IMR-90 (cell line): ENCODE measurements at regions not wholly inside any gene's neighbourhood (a gene's known extent, or its start where the extent isn't known, plus 50 kb on each side); places are given as distances from the start of the nearest gene placed in this dataset.

Source experiments
- ATAC-seq: fragments of 200-7000 bp; cut with Tn5 transposase; 2 replicates; pipeline ENCODE4 v1.9.1; 2020; ENCODE audit warnings: low read depth, mild to moderate bottlenecking, moderate library complexity
- BruUV-seq: library from RNA; stranded (reverse); fragments of 400-500 nt; replicated peaks from 2 replicates; lab custom pipeline; 2021; lab: Mats Ljungman, UMichigan
- CTCF ChIA-PET: fragments of 300-600 bp; formaldehyde crosslinking; extraction: SDS; loops from one replicate; lab custom pipeline; 2021; ENCODE audit warnings: antibody characterized with exemption; lab: Yijun Ruan, JAX
- POLR2A ChIA-PET: fragments of 300-600 bp; sonication (Branson Sonifier 250); formaldehyde crosslinking; loops from one replicate; lab custom pipeline; 2022; ENCODE audit warnings: antibody characterized with exemption; ENCODE audit not compliant: unreplicated experiment; lab: Charles Lee
- DNase-seq: peaks from one replicate; pipeline ENCODE4 v3.0.0; 2013
- H2AFZ ChIP-seq: replicated peaks from 2 replicates; pipeline ENCODE3; 2013; ENCODE audit warnings: low read length, mild to moderate bottlenecking; ENCODE audit not compliant: poor library complexity
- H2AK5ac ChIP-seq: 2 replicates; pipeline ENCODE4 v1.6.1; 2013; ENCODE audit warnings: low read depth, low read length, inconsistent platforms
- H2AK9ac ChIP-seq: replicated peaks from 2 replicates; pipeline ENCODE3; 2013; ENCODE audit warnings: mild to moderate bottlenecking, low read depth, low read length, moderate library complexity; ENCODE audit not compliant: poor library complexity
- H2BK120ac ChIP-seq: 2 replicates; pipeline ENCODE4 v1.6.1; 2013; ENCODE audit warnings: low read depth, low read length, inconsistent platforms
- H2BK15ac ChIP-seq: 3 replicates; pipeline ENCODE4 v1.6.1; 2013; ENCODE audit warnings: low read depth, low read length, inconsistent platforms
- H2BK20ac ChIP-seq: 2 replicates; pipeline ENCODE4 v1.6.1; 2013; ENCODE audit warnings: low read depth, mild to moderate bottlenecking, inconsistent platforms, low read length, moderate library complexity
- H2BK5ac ChIP-seq: 2 replicates; pipeline ENCODE4 v1.6.1; 2013; ENCODE audit warnings: mild to moderate bottlenecking, low read depth, low read length, inconsistent platforms; ENCODE audit not compliant: poor library complexity, severe bottlenecking
- H3K14ac ChIP-seq: replicated peaks from 2 replicates; pipeline ENCODE4 v1.6.1; 2013; ENCODE audit warnings: low read depth, low read length, inconsistent platforms
- H3K18ac ChIP-seq: 2 replicates; pipeline ENCODE4 v1.6.1; 2013; ENCODE audit warnings: low read depth, low read length, control low read depth
- H3K23ac ChIP-seq: 2 replicates; pipeline ENCODE4 v1.6.1; 2013; ENCODE audit warnings: low read depth, low read length, inconsistent platforms
- H3K27ac ChIP-seq: 2 replicates; pipeline ENCODE4 v1.5.1; 2013; ENCODE audit warnings: mild to moderate bottlenecking, control low read depth, low read length; ENCODE audit not compliant: insufficient read depth
- H3K27me3 ChIP-seq: 2 replicates; pipeline ENCODE4 v1.6.1; 2013; ENCODE audit warnings: low read length; ENCODE audit not compliant: control insufficient read depth, insufficient read depth
- H3K36me3 ChIP-seq: 2 replicates; pipeline ENCODE4 v1.6.1; 2013; ENCODE audit warnings: low read length, mixed read lengths; ENCODE audit not compliant: control insufficient read depth, insufficient read depth
- H3K4ac ChIP-seq: 2 replicates; pipeline ENCODE4 v1.6.1; 2013; ENCODE audit warnings: low read depth, low read length, inconsistent platforms
- H3K4me1 ChIP-seq: 2 replicates; pipeline ENCODE4 v1.6.1; 2013; ENCODE audit warnings: low read length, mixed read lengths; ENCODE audit not compliant: control insufficient read depth, insufficient read depth
- H3K4me2 ChIP-seq: 2 replicates; pipeline ENCODE4 v1.6.1; 2013; ENCODE audit warnings: low read depth, mild to moderate bottlenecking, control low read depth, low read length, moderate library complexity
- H3K4me3 ChIP-seq: 2 replicates; pipeline ENCODE4 v1.5.1; 2013; ENCODE audit warnings: low read depth, mild to moderate bottlenecking, control low read depth, low read length, moderate library complexity; ENCODE audit not compliant: insufficient read depth
- H3K56ac ChIP-seq: 2 replicates; pipeline ENCODE4 v1.6.1; 2013; ENCODE audit warnings: low read length, inconsistent platforms; ENCODE audit not compliant: insufficient read depth; ENCODE audit errors: extremely low read depth
- H3K79me1 ChIP-seq, 2 experiments: 2 replicates each; pipeline ENCODE4 v1.6.1; 2013; ENCODE audit warnings: low read length in 2 of 2, inconsistent platforms in 1 of 2, low read depth in 1 of 2
- H3K9ac ChIP-seq: 2 replicates; pipeline ENCODE4 v1.6.1; 2013; ENCODE audit warnings: low read depth, low read length, control low read depth
- H3K9me1 ChIP-seq: 2 replicates; pipeline ENCODE4 v1.6.1; 2013; ENCODE audit warnings: low read length, inconsistent platforms; ENCODE audit not compliant: insufficient read depth
- H3K9me3 ChIP-seq: 2 replicates; pipeline ENCODE4 v1.6.1; 2013; ENCODE audit warnings: low read length; ENCODE audit not compliant: control insufficient read depth, insufficient read depth
- H4K20me1 ChIP-seq: 2 replicates; pipeline ENCODE4 v1.6.1; 2013; ENCODE audit warnings: low read length, inconsistent platforms; ENCODE audit not compliant: insufficient read depth
- H4K5ac ChIP-seq: 2 replicates; pipeline ENCODE4 v1.6.1; 2013; ENCODE audit warnings: mild to moderate bottlenecking, low read depth, low read length, control low read depth
- H4K8ac ChIP-seq, 2 experiments: 2 replicates each; pipeline ENCODE4 v1.6.1; 2013; ENCODE audit warnings: low read depth in 2 of 2, low read length in 2 of 2, control low read depth in 1 of 2, inconsistent platforms in 1 of 2
- H4K91ac ChIP-seq: 2 replicates; pipeline ENCODE4 v1.6.1; 2013; ENCODE audit warnings: low read depth, low read length, inconsistent platforms; ENCODE audit not compliant: insufficient read depth
- BHLHE40 ChIP-seq: fragments of 150-350 bp; IDR thresholded peaks from 2 replicates; pipeline ENCODE4 v1.6.1; 2016; ENCODE audit warnings: mild to moderate bottlenecking, low read depth, low read length
- CHD1 ChIP-seq: IDR thresholded peaks from 2 replicates; pipeline ENCODE4 v1.6.1; 2012; ENCODE audit warnings: low read depth, low read length, improper control_type of control experiment
- FOS ChIP-seq: fragments of 150-350 bp; IDR thresholded peaks from 2 replicates; pipeline ENCODE4 v1.6.1; 2016; ENCODE audit warnings: low read depth, low read length
- MAZ ChIP-seq: IDR thresholded peaks from 2 replicates; pipeline ENCODE4 v1.6.1; 2012; ENCODE audit warnings: low read depth, mild to moderate bottlenecking, low read length, improper control_type of control experiment, moderate library complexity, borderline replicate concordance
- MXI1 ChIP-seq: IDR thresholded peaks from 2 replicates; pipeline ENCODE4 v1.6.1; 2012; ENCODE audit warnings: low read depth, mild to moderate bottlenecking, low read length, moderate library complexity, borderline replicate concordance
- POLR2A ChIP-seq: IDR thresholded peaks from 2 replicates; pipeline ENCODE4 v1.6.1; 2012; ENCODE audit warnings: mild to moderate bottlenecking, low read depth, low read length
- RAD21 ChIP-seq: IDR thresholded peaks from 2 replicates; pipeline ENCODE4 v1.6.1; 2012; ENCODE audit warnings: low read length, improper control_type of control experiment
- RCOR1 ChIP-seq: IDR thresholded peaks from 2 replicates; pipeline ENCODE4 v1.6.1; 2012; ENCODE audit warnings: mild to moderate bottlenecking, low read length, improper control_type of control experiment; ENCODE audit not compliant: insufficient replicate concordance
- RFX5 ChIP-seq: IDR thresholded peaks from 2 replicates; pipeline ENCODE4 v1.8.0; 2012; ENCODE audit warnings: low read depth, mild to moderate bottlenecking, low read length, moderate library complexity
- SMC3 ChIP-seq: fragments of 150-350 bp; IDR thresholded peaks from 2 replicates; pipeline ENCODE4 v1.6.1; 2016; ENCODE audit warnings: low read depth, mild to moderate bottlenecking, antibody characterized with exemption, low read length, moderate library complexity
- USF2 ChIP-seq: fragments of 150-350 bp; IDR thresholded peaks from 2 replicates; pipeline ENCODE4 v1.6.1; 2017; ENCODE audit warnings: mild to moderate bottlenecking, antibody characterized with exemption, low read length, low read depth
- WGBS, 2 experiments: methylation state at CpG; one replicate each; pipeline versions ENCODE4 v1.1.5 to v1.1.7; 2013; ENCODE audit warnings: missing lambda C conversion rate in 2 of 2; ENCODE audit not compliant: insufficient read length in 1 of 2; ENCODE audit errors: extremely low coverage in 2 of 2; 5-methylcytosine and 5-hydroxymethylcytosine counted together
- dilution Hi-C: fragments of 300-500 bp; cut with HindIII; formaldehyde crosslinking; loops from one replicate; pipeline ENCODE4 v1.14.3; 2018; ENCODE audit warnings: low sequenced_read_pairs; ENCODE audit not compliant: unreplicated experiment
- in situ Hi-C: fragments of 300-500 bp; cut with MboI; formaldehyde crosslinking; loops from 3 replicates; pipeline ENCODE4 v1.14.3; 2019; ENCODE audit warnings: low sequenced_read_pairs, inconsistent platforms, mixed read lengths
- intact Hi-C: fragments of 100-400 bp; cut with micrococcal nuclease; formaldehyde crosslinking; loops from 2 replicates; pipeline ENCODE4 v1.10.0; 2022
- TF ChIP-seq, protein P1 (sequence below): conservative IDR thresholded peaks from 2 replicates; pipeline ENCODE4 v1.5.1; 2012; ENCODE audit warnings: mild to moderate bottlenecking, low read depth, low read length, improper control_type of control experiment

DNA sequence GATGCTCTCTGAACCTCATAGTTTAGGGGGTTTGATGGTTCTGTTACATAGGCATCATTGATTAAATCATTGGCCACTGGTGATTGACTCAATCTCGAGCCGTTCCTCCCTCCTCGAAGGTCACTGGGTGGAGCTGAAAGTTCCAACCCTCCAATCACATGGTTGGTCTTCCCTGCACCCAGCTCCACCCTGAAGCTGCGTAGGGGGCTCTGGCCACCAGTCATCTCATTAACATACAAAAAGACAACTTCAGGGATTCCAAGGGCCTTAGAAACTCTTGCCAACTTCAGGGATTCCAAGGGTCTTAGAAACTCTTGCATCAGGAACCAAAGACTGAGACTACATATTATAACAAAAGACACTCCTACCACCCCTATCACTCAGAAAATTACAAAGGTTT lies 306.5 kb upstream of the TNRC6C start:
- no peak overlapping the region for H4K5ac ChIP-seq
- in situ Hi-C loops = no loop called here
- H3K23ac ChIP-seq = no peak overlapping the region
- no peak overlapping the region for H3K4me3 ChIP-seq
- H3K9me3 ChIP-seq = peaks cover 4% of the 10 kb centered on the region; the same call in 1 of the 2 replicates
- H3K4me2 ChIP-seq = no peak overlapping the region
- H3K27me3 ChIP-seq = peaks cover 27% of the 10 kb centered on the region
- dilution Hi-C loops = no loop called here
- H3K4ac ChIP-seq = no peak overlapping the region
- H3K14ac ChIP-seq = no peak overlapping the region
- no peaks in the 10 kb centered on the region for H3K9me1 ChIP-seq
- no peak overlapping the region for H2BK120ac ChIP-seq
- no peak overlapping the region for H2BK5ac ChIP-seq
- no peak overlapping the region for H3K27ac ChIP-seq
- no peak overlapping the region for H3K18ac ChIP-seq
- H2AK5ac ChIP-seq = no peak overlapping the region
- DNase-seq (no peak), ATAC-seq (no peak)
- no peak overlapping the region for H2AK9ac ChIP-seq
- no peaks in the 10 kb centered on the region for H3K79me1 ChIP-seq
- no peaks in the 10 kb centered on the region for H3K4me1 ChIP-seq
- no peak overlapping the region for H4K91ac ChIP-seq
- no peak overlapping the region for H3K56ac ChIP-seq
- ChIA-PET POLR2A (no interaction called here), CTCF (no interaction called here)
- no peaks in the 10 kb centered on the region for H4K20me1 ChIP-seq
- H2BK15ac ChIP-seq = no peak overlapping the region
- H3K36me3 ChIP-seq = no peaks in the 10 kb centered on the region
- WGBS, 2 experiments = 60% methylated on average over 1 of the region's 4 CpGs; no CpG with 5 or more reads in 1 of the 2 experiments
- no peak overlapping the region for H2AFZ ChIP-seq
- H4K8ac ChIP-seq = no peak overlapping the region
- no TSS peak for BruUV-seq
- TF ChIP-seq RAD21 (no peak), FOS (no peak), MXI1 (no peak), MAZ (no peak), RFX5 (no peak), USF2 (no peak), BHLHE40 (no peak), SMC3 (no peak), POLR2A (no peak), CHD1 (no peak), RCOR1 (no peak)
- TF ChIP-seq, protein P1, sequence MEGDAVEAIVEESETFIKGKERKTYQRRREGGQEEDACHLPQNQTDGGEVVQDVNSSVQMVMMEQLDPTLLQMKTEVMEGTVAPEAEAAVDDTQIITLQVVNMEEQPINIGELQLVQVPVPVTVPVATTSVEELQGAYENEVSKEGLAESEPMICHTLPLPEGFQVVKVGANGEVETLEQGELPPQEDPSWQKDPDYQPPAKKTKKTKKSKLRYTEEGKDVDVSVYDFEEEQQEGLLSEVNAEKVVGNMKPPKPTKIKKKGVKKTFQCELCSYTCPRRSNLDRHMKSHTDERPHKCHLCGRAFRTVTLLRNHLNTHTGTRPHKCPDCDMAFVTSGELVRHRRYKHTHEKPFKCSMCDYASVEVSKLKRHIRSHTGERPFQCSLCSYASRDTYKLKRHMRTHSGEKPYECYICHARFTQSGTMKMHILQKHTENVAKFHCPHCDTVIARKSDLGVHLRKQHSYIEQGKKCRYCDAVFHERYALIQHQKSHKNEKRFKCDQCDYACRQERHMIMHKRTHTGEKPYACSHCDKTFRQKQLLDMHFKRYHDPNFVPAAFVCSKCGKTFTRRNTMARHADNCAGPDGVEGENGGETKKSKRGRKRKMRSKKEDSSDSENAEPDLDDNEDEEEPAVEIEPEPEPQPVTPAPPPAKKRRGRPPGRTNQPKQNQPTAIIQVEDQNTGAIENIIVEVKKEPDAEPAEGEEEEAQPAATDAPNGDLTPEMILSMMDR = no peak
- intact Hi-C loops = no loop called here
- no peak overlapping the region for H2BK20ac ChIP-seq
- no peak overlapping the region for H3K9ac ChIP-seq
